Suprapubic skin (tissue), 4 donors: ENCODE measurements at regions not wholly inside any gene's neighbourhood (a gene's known extent, or its start where the extent isn't known, plus 50 kb on each side); places are given as distances from the start of the nearest gene placed in this dataset.

Experiments
- DNase-seq, 2 donors: peaks; one replicate each; pipeline ENCODE4 v3.0.0-alpha.2; 2019; ENCODE audit warnings: low spot score in 2 of 2
- H3K27ac ChIP-seq: fragments of 200-600 bp; sonication (generic); one replicate; pipeline ENCODE4 v1.5.1; 2019
- H3K27me3 ChIP-seq: fragments of 200-600 bp; sonication (generic); one replicate; pipeline ENCODE4 v1.5.1; 2019
- H3K36me3 ChIP-seq: fragments of 200-600 bp; sonication (generic); one replicate; pipeline ENCODE4 v1.5.1; 2019
- H3K4me1 ChIP-seq: fragments of 200-600 bp; sonication (generic); one replicate; pipeline ENCODE4 v1.5.1; 2019
- H3K4me3 ChIP-seq: fragments of 200-600 bp; sonication (generic); one replicate; pipeline ENCODE4 v1.5.1; 2019; ENCODE audit warnings: mild to moderate bottlenecking
- H3K9me3 ChIP-seq: fragments of 200-600 bp; sonication (generic); one replicate; pipeline ENCODE4 v1.5.1; 2019
- EP300 ChIP-seq: sonication (generic); formaldehyde crosslinking; IDR thresholded peaks from one replicate; pipeline ENCODE4 v1.6.1; 2017; ENCODE audit warnings: antibody characterized with exemption
- POLR2A ChIP-seq, 2 donors: fragments of 450-650 bp; IDR thresholded peaks; one replicate each; pipeline ENCODE4 v1.6.1; 2017; ENCODE audit warnings: antibody characterized with exemption in 2 of 2, mild to moderate bottlenecking in 2 of 2, moderate library complexity in 2 of 2
- POLR2AphosphoS5 ChIP-seq, 3 donors: sonication (generic); formaldehyde crosslinking; IDR thresholded peaks; one replicate each; pipeline ENCODE4 v1.6.1; 2017; ENCODE audit warnings: antibody characterized with exemption in 3 of 3
- WGBS: methylation state at CpG from one replicate; pipeline ENCODE4 v1.1.5; 2018; 5-methylcytosine and 5-hydroxymethylcytosine counted together
- TF ChIP-seq, protein P1 (sequence below), 2 donors: fragments of 200-600 bp in 1 of 2; fragments of 450-650 bp in 1 of 2; sonication (generic) in 1 of 2; IDR thresholded peaks; one replicate each; pipeline ENCODE4 v1.5.1; 2016 to 2019; ENCODE audit warnings: antibody characterized with exemption in 2 of 2, mild to moderate bottlenecking in 1 of 2, moderate library complexity in 1 of 2

DNA sequence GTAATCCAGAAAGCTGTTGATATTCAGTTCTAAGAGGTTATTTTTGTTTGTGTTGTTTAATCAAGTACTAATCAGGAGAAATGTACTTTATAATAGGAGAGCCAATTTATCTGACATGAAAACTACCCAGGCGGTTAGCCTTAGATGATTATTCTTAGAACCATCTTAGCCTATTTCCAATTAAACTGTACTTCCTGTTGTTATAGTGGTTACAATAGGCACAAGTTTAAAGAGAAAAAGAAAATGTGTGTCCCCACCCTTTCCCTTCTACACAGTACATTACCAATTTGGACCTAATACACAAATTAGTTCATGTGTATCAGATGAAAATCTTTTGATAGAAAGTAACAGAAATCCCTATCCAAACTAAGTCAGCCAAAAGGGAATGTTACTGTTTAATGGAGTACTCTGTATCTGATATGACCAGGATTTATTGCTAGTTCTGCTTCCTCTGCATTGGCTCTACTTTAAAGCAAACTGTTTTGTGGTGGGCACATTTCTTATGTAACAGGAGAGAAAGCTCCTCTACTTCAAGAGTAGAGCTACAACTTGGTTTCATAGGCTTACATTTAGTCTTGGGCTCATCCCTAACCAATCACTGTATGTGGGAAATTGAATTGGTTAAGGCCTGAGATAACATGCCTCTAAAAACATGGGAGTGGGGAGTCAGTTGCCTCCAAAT, 217.9 kb downstream of the UBE2E3 start:
- 73% methylated on average over 1 of the region's 1 CpG for WGBS
- no peaks in the 10 kb centered on the region for H3K36me3 ChIP-seq
- H3K4me3 ChIP-seq, result no peak overlapping the region

DNA sequence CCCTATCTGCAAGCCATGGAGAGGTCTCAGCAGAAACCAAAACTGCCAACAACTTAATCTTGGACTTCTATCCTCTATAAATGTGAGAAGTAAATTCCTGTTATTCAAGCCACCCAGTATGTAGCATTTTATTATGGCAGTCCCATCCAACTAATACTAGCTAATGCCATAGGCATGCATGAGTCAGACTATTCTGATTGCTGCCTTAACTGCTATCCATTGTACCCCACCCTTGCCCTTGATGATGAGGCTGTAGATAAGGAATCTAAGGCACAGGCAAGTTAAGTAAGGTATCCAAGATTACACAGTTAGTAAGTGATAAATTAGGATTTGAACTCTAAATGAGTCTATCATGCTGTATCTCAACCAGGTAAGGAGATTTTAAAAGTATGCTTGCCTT, 223.0 kb downstream of the UBE2E3 start:
- no peaks in the 10 kb centered on the region for H3K36me3 ChIP-seq
- no peak overlapping the region for H3K4me3 ChIP-seq
- no peaks in the 10 kb centered on the region for H3K27me3 ChIP-seq
- no peaks in the 10 kb centered on the region for H3K4me1 ChIP-seq
- TF ChIP-seq EP300 (no peak), POLR2A (IDR thresholded peaks at IDR 0.05) (no peak), POLR2AphosphoS5 (IDR thresholded peaks at IDR 0.05) (no peak)
- TF ChIP-seq, protein P1, sequence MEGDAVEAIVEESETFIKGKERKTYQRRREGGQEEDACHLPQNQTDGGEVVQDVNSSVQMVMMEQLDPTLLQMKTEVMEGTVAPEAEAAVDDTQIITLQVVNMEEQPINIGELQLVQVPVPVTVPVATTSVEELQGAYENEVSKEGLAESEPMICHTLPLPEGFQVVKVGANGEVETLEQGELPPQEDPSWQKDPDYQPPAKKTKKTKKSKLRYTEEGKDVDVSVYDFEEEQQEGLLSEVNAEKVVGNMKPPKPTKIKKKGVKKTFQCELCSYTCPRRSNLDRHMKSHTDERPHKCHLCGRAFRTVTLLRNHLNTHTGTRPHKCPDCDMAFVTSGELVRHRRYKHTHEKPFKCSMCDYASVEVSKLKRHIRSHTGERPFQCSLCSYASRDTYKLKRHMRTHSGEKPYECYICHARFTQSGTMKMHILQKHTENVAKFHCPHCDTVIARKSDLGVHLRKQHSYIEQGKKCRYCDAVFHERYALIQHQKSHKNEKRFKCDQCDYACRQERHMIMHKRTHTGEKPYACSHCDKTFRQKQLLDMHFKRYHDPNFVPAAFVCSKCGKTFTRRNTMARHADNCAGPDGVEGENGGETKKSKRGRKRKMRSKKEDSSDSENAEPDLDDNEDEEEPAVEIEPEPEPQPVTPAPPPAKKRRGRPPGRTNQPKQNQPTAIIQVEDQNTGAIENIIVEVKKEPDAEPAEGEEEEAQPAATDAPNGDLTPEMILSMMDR (IDR thresholded peaks at IDR 0.05), result no peak
- DNase-seq, result no peak
- no peak overlapping the region for H3K27ac ChIP-seq
- no peaks in the 10 kb centered on the region for H3K9me3 ChIP-seq

More for the DNA sequence above, 217.9 kb downstream of the UBE2E3 start:
- Histone ChIP-seq H3K27ac (no peak overlapping the region), H3K4me1 (no peaks in the 10 kb centered on the region), H3K27me3 (no peaks in the 10 kb centered on the region), H3K9me3 (no peaks in the 10 kb centered on the region)
- DNase-seq, result no peak
- TF ChIP-seq, protein P1 (IDR thresholded peaks at IDR 0.05), result no peak
- TF ChIP-seq POLR2A (IDR thresholded peaks at IDR 0.05) (no peak), EP300 (no peak)

DNA sequence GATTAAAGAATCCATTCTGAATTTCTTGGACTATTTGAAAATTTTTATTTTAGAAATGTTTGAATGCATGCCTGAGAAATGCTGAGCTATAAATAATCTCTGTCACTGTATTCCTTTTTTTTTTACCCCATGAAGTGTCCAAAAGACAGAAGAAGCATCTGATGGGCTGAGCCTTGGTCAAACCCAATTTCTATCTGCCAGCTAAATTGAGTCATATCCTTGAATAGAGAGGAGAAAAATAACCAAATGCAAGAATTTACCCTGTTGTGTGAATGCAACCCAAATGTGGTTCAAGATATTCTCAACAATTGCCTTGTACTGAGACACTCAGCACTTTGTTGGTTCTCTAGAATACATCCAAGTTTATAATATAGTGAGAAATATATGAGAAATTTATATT, 223.5 kb downstream of the UBE2E3 start:
- DNase-seq, result no peak
- Histone ChIP-seq H3K4me3 (no peak overlapping the region), H3K36me3 (no peaks in the 10 kb centered on the region), H3K27me3 (no peaks in the 10 kb centered on the region), H3K9me3 (no peaks in the 10 kb centered on the region), H3K27ac (no peak overlapping the region), H3K4me1 (no peaks in the 10 kb centered on the region)
- TF ChIP-seq POLR2AphosphoS5 (IDR thresholded peaks at IDR 0.05), result no peak
- no peak for TF ChIP-seq EP300

DNA sequence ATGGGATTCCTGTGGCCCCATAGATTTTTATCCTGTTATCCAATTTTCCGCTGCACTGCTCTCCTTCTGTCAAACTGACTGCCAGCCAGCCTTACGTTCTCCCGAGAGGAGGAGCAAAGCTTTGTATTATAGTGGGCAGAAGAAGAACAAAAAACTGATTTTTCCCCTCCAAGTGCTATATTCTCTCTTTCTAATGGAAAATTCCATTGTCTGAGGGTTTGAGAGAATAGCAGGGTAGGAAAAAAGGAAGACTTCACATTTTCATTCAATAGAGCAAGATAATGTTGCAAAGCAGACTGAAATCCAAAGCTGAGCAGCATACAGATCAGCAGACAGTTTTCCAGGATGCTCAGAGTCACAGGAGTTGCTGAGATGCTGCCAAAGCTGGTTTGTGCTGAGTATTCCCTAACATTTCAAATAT, 238.0 kb downstream of the UBE2E3 start:
- DNase-seq, result no peak
- TF ChIP-seq, protein P1 (IDR thresholded peaks at IDR 0.05), result no peak
- no peak for TF ChIP-seq POLR2A (IDR thresholded peaks at IDR 0.05)
- no peak for TF ChIP-seq EP300
- TF ChIP-seq POLR2AphosphoS5 (IDR thresholded peaks at IDR 0.05), result no peak
- H3K27me3 ChIP-seq, result no peaks in the 10 kb centered on the region
- no peaks in the 10 kb centered on the region for H3K4me1 ChIP-seq
- H3K36me3 ChIP-seq, result no peaks in the 10 kb centered on the region
- WGBS, result 89% methylated on average over 3 of the region's 3 CpGs
- H3K9me3 ChIP-seq, result no peaks in the 10 kb centered on the region
- no peak overlapping the region for H3K27ac ChIP-seq
- no peak overlapping the region for H3K4me3 ChIP-seq

DNA sequence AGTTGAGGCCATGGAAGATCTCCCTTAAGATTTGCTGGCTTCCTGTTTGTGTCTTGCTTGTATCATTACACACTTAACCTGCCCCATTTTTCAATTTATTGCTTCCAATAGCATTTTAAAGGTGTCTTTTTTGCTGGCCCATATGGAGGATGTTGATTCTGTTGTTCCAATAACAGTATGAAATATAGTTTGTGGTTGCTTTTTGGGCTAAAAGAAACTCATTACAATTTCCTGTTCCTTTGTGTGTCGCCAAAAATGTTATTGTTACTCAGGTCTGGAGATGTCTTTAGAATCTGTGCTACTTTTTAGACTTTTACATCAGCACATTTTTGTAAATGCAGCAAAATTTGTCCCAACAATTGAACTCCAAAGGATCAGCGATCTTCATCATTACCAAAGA, 234.0 kb upstream of the ITGA4 start:
- Histone ChIP-seq H3K4me3 (no peak overlapping the region), H3K27ac (no peak overlapping the region), H3K36me3 (no peaks in the 10 kb centered on the region), H3K4me1 (no peaks in the 10 kb centered on the region), H3K9me3 (no peaks in the 10 kb centered on the region), H3K27me3 (no peaks in the 10 kb centered on the region)
- DNase-seq, result no peak
- TF ChIP-seq POLR2AphosphoS5 (IDR thresholded peaks at IDR 0.05) (no peak), POLR2A (IDR thresholded peaks at IDR 0.05) (no peak), EP300 (no peak)
- TF ChIP-seq, protein P1 (IDR thresholded peaks at IDR 0.05), result no peak
- WGBS, result 77% methylated on average over 2 of the region's 2 CpGs

DNA sequence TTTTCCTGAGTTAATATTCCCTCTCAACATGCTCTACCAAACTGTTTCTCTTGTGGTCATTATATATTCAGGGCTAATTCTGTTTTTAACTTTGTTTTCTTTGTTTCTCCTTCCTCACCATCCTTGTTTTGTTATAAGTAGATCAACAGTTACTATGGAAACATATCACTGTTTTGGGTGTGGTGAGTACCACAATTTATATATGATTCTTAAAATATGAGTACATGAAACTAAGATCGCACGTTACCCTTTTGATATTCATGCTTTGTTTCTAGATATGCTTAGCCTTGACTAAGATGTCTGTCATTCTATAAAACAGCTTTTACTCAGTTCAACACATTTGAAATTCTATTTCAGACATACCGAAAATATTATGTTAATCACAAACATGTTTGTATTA, 232.3 kb upstream of the ITGA4 start:
- no peaks in the 10 kb centered on the region for H3K9me3 ChIP-seq
- H3K4me1 ChIP-seq, result no peaks in the 10 kb centered on the region
- TF ChIP-seq EP300, result no peak
- TF ChIP-seq POLR2AphosphoS5 (IDR thresholded peaks at IDR 0.05), result no peak
- TF ChIP-seq, protein P1 (IDR thresholded peaks at IDR 0.05), result no peak
- no peak for TF ChIP-seq POLR2A (IDR thresholded peaks at IDR 0.05)
- DNase-seq, result no peak
- no peak overlapping the region for H3K4me3 ChIP-seq
- no peaks in the 10 kb centered on the region for H3K27me3 ChIP-seq
- no peak overlapping the region for H3K27ac ChIP-seq
- 71% methylated on average over 3 of the region's 3 CpGs for WGBS
- no peaks in the 10 kb centered on the region for H3K36me3 ChIP-seq
